ENCODE measurements at regions not wholly inside any gene's neighbourhood (a gene's known extent, or its start where the extent isn't known, plus 50 kb on each side); places are given as distances from the start of the nearest gene placed in this dataset.

- intact Hi-C loops (cut with micrococcal nuclease) = no loop called here
- peaks cover 0 to 5% (median 0%) of the 10 kb centered on the region in 7 donors for H3K9me3 Mint-ChIP-seq
- no peak overlapping the region for H3K27ac Mint-ChIP-seq
- no peaks in the 10 kb centered on the region for H3K27me3 Mint-ChIP-seq (ENCODE audit: low read depth in 3 of 3)
- no peak overlapping the region for H3K4me3 Mint-ChIP-seq
- H3K36me3 ChIP-seq (replicated peaks in 1 of 2; ENCODE audit: control insufficient read depth in 1 of 2, insufficient read depth in 2 of 2, low read length in 2 of 2) = no peaks in the 10 kb centered on the region
- H3K4me1 Mint-ChIP-seq = no peaks in the 10 kb centered on the region
- H3K4me1 ChIP-seq (ENCODE audit: control insufficient read depth in 1 of 2, insufficient read depth in 2 of 2, low read length in 2 of 2) = no peaks in the 10 kb centered on the region
- H4K20me1 ChIP-seq (ENCODE audit: insufficient read depth, low read length) = no peaks in the 10 kb centered on the region
- H3K79me2 ChIP-seq (ENCODE audit: insufficient read depth, low read length) = no peaks in the 10 kb centered on the region
- H2AFZ ChIP-seq (ENCODE audit: insufficient read depth, low read depth, low read length, poor library complexity, severe bottlenecking) = no peak overlapping the region
- H3K9me3 ChIP-seq (replicated peaks in 1 of 2; ENCODE audit: control insufficient read depth in 1 of 2, insufficient read depth in 1 of 2, low read length in 2 of 2) = no peaks in the 10 kb centered on the region
- H3K36me3 Mint-ChIP-seq = no peaks in the 10 kb centered on the region
- H3K27ac ChIP-seq (ENCODE audit: low read depth in 1 of 2, low read length in 2 of 2) = no peak overlapping the region
- no peak overlapping the region for H3K9ac ChIP-seq (ENCODE audit: insufficient read depth, low read length, poor library complexity, severe bottlenecking)
- no CpG with 5 or more reads among the region's 3 CpGs for WGBS (ENCODE audit: insufficient coverage)
- DNase-seq = no peak
- no peak for TF ChIP-seq CTCF (IDR thresholded peaks at IDR 0.05)
- H3K4me3 ChIP-seq (replicated peaks in 1 of 3; ENCODE audit: low read depth in 2 of 3, low read length in 3 of 3) = no peak overlapping the region
- H3K27me3 ChIP-seq (ENCODE audit: control insufficient read depth in 2 of 2, insufficient read depth in 2 of 2, low read length in 2 of 2) = no peaks in the 10 kb centered on the region
- no peak overlapping the region for H3K4me2 ChIP-seq (replicated peaks; ENCODE audit: extremely low read depth, low read length, poor library complexity, severe bottlenecking)
These were observed 133.0 kb upstream of the TMCC3 start for GRCh38 chr12:94783343-94783742.

- Histone ChIP-seq H3K4me3 (replicated peaks in 1 of 3; ENCODE audit: low read depth in 2 of 3, low read length in 3 of 3) (no peak overlapping the region), H3K4me2 (replicated peaks; ENCODE audit: extremely low read depth, low read length, poor library complexity, severe bottlenecking) (no peak overlapping the region), H3K79me2 (ENCODE audit: insufficient read depth, low read length) (no peaks in the 10 kb centered on the region), H3K4me1 (ENCODE audit: control insufficient read depth in 1 of 2, insufficient read depth in 2 of 2, low read length in 2 of 2) (no peaks in the 10 kb centered on the region), H3K36me3 (replicated peaks in 1 of 2; ENCODE audit: control insufficient read depth in 1 of 2, insufficient read depth in 2 of 2, low read length in 2 of 2) (no peaks in the 10 kb centered on the region), H3K27me3 (ENCODE audit: control insufficient read depth in 2 of 2, insufficient read depth in 2 of 2, low read length in 2 of 2) (peaks cover 0 to 2% of the 10 kb centered on the region in 2 donors), H3K9me3 (replicated peaks in 1 of 2; ENCODE audit: control insufficient read depth in 1 of 2, insufficient read depth in 1 of 2, low read length in 2 of 2) (no peaks in the 10 kb centered on the region), H3K27ac (ENCODE audit: low read depth in 1 of 2, low read length in 2 of 2) (no peak overlapping the region), H4K20me1 (ENCODE audit: insufficient read depth, low read length) (no peaks in the 10 kb centered on the region), H2AFZ (ENCODE audit: insufficient read depth, low read depth, low read length, poor library complexity, severe bottlenecking) (no peak overlapping the region), H3K9ac (ENCODE audit: insufficient read depth, low read length, poor library complexity, severe bottlenecking) (no peak overlapping the region)
- H3K27me3 Mint-ChIP-seq (ENCODE audit: low read depth in 3 of 3) = peaks cover 0 to 4% (median 2%) of the 10 kb centered on the region in 3 donors
- peaks cover 0 to 5% (median 0%) of the 10 kb centered on the region in 7 donors for H3K9me3 Mint-ChIP-seq
- H3K36me3 Mint-ChIP-seq = no peaks in the 10 kb centered on the region
- H3K4me3 Mint-ChIP-seq = no peak overlapping the region
- peaks cover 4% of the 10 kb centered on the region for H3K4me1 Mint-ChIP-seq
- H3K27ac Mint-ChIP-seq = no peak overlapping the region
- TF ChIP-seq CTCF (IDR thresholded peaks at IDR 0.05) = no peak
- 93% methylated on average over 2 of the region's 2 CpGs for WGBS (ENCODE audit: insufficient coverage)
- intact Hi-C loops (cut with micrococcal nuclease) = no loop called here
- DNase-seq = no peak
These were observed 131.5 kb upstream of the TMCC3 start for GRCh38 chr12:94781835-94782234.

Measured in CD14-positive monocyte (primary cell).